ENCODE measurements at regions not wholly inside any gene's neighbourhood (a gene's known extent, or its start where the extent isn't known, plus 50 kb on each side); places are given as distances from the start of the nearest gene placed in this dataset.
A peak's percentile ranks its signal among the peaks of the same experiment; 100 is the strongest.
"Not testable (repeated sequence)": the region's sequence is repeated elsewhere in the genome, so short reads cannot be mapped to it uniquely, and the experiment has no call there.

- DNase-seq (ENCODE audit: low read depth): no peak
These were observed 133.8 kb upstream of the MGAT4C start for GRCh38 chr12:86389949-86390348.

GRCh38 chr12:86387591-86388145, 131.5 kb upstream of the MGAT4C start:
- no peak for DNase-seq (ENCODE audit: low read depth)

GRCh38 chr12:86383759-86384158, 127.6 kb upstream of the MGAT4C start:
- DNase-seq (ENCODE audit: low read depth): not testable (repeated sequence)

GRCh38 chr12:86379337-86379736, 123.1 kb upstream of the MGAT4C start:
- DNase-seq (ENCODE audit: low read depth): no peak

- no peak for DNase-seq (ENCODE audit: low read depth)
These were observed 119.9 kb upstream of the MGAT4C start for GRCh38 chr12:86376052-86376451.

GRCh38 chr12:86373813-86374212, 117.6 kb upstream of the MGAT4C start:
- no peak for DNase-seq (ENCODE audit: low read depth)

GRCh38 chr12:86367137-86367536, 110.9 kb upstream of the MGAT4C start:
- DNase-seq (ENCODE audit: low read depth): peak; percentile 46

GRCh38 chr12:86349196-86349595, 93.0 kb upstream of the MGAT4C start:
- no peak for DNase-seq (ENCODE audit: low read depth)

- no peak for DNase-seq (ENCODE audit: low read depth)
These were observed 77.8 kb upstream of the MGAT4C start for GRCh38 chr12:86333955-86334522.

GRCh38 chr12:86331457-86331856, 75.3 kb upstream of the MGAT4C start:
- DNase-seq (ENCODE audit: low read depth): no peak

GRCh38 chr12:86331012-86331411, 74.8 kb upstream of the MGAT4C start:
- no peak for DNase-seq (ENCODE audit: low read depth)

GRCh38 chr12:86312232-86312631, 56.0 kb upstream of the MGAT4C start:
- DNase-seq (ENCODE audit: low read depth): no peak

All from CMK (cell line).